Sigmoid colon (tissue), 6 donors: ENCODE measurements at regions not wholly inside any gene's neighbourhood (a gene's known extent, or its start where the extent isn't known, plus 50 kb on each side); places are given as distances from the start of the nearest gene placed in this dataset.

Experiments used
- DNase-seq: peaks from one replicate; pipeline ENCODE4 v3.0.0-alpha.2; 2019
- H3K27ac ChIP-seq, 4 donors: fragments of 200-600 bp; sonication (generic); one replicate each; pipeline ENCODE4 v1.5.1; 2016 to 2019; ENCODE audit warnings: mild to moderate bottlenecking in 1 of 4
- H3K27me3 ChIP-seq, 3 donors: fragments of 200-600 bp; sonication (generic); one replicate each; pipeline ENCODE4 v1.5.1; 2019; ENCODE audit warnings: mild to moderate bottlenecking in 1 of 3
- H3K36me3 ChIP-seq, 4 donors: fragments of 200-600 bp; sonication (generic); one replicate each; pipeline ENCODE4 v1.5.1; 2016 to 2019
- H3K4me1 ChIP-seq, 4 donors: fragments of 200-600 bp; sonication (generic); one replicate each; pipeline ENCODE4 v1.5.1; 2017 to 2019
- H3K4me3 ChIP-seq, 4 donors: fragments of 200-600 bp; sonication (generic); one replicate each; pipeline ENCODE4 v1.5.1; 2017 to 2019; ENCODE audit warnings: mild to moderate bottlenecking in 2 of 4, moderate library complexity in 1 of 4
- H3K9me3 ChIP-seq, 4 donors: fragments of 200-600 bp in 3 of 4; sonication (generic) in 3 of 4; one replicate each; pipeline versions ENCODE4 v1.5.1 to v1.6.1; 2013 to 2019
- EP300 ChIP-seq, 4 donors: sonication (generic); formaldehyde crosslinking; IDR thresholded peaks; one replicate each; pipeline ENCODE4 v1.6.1; 2017; ENCODE audit warnings: antibody characterized with exemption in 4 of 4
- POLR2A ChIP-seq, 2 donors: fragments of 450-650 bp; IDR thresholded peaks; one replicate each; pipeline ENCODE4 v1.6.1; 2016; ENCODE audit warnings: antibody characterized with exemption in 2 of 2, mild to moderate bottlenecking in 2 of 2, moderate library complexity in 2 of 2
- POLR2AphosphoS5 ChIP-seq, 4 donors: sonication (generic); formaldehyde crosslinking; IDR thresholded peaks; one replicate each; pipeline ENCODE4 v1.6.1; 2017; ENCODE audit warnings: antibody characterized with exemption in 4 of 4
- WGBS, 2 donors: extraction: QIAGEN DNeasy Blood & Tissue Kit; methylation state at CpG; one replicate each; pipeline ENCODE4 v1.1.7; 2013; 5-methylcytosine and 5-hydroxymethylcytosine counted together
- intact Hi-C: fragments of 100-400 bp; cut with DNase I; formaldehyde crosslinking; loops from one replicate; pipeline ENCODE4 v1.15.1; 2023
- TF ChIP-seq, protein P1 (sequence below), 4 experiments: fragments of 450-650 bp in 3 of 4; fragments of 200-600 bp in 1 of 4; IDR thresholded peaks; one replicate each; pipeline ENCODE4 v1.5.1; 2016 to 2019; ENCODE audit warnings: antibody characterized with exemption in 4 of 4, mild to moderate bottlenecking in 3 of 4, moderate library complexity in 2 of 4
- donor health status: healthy with polysubstance abuse.
- donor health status: healthy.

DNA sequence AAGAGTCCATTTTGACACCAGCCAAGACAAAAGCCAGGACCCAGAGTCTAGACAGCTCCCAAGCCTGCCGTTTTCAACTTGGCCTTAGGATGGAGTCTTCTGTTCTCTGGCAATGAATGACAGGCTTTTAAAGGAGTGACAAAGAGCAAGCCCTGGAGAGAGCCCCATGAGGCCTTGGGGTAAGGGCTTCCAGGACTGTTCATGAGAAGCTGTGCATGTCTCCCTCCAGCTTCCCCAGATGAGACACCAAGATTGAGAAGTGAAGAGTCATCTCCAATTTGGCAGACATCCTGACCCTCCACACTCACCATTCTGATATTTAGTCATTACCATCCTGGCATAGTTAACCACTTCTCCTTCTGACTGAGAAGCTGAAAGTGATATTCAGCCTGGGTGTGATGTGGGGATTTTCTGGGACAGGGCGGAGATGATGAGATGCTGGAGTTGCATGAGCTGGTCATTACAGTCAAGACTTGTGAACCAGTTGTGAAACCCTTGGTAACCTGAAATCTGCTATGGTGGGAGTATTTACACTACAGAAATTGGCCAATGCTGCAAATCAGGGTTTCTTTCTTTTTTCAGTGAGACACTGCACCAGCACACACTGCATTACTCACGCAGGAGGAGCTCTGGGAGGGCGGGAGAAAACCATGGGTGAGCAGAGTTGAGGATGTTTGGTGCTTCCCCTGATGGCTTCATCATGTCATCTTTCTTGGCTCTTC, 77.8 kb downstream of the VCPKMT start:
- intact Hi-C loops, result no loop called here
- Histone ChIP-seq H3K9me3 (no peaks in the 10 kb centered on the region), H3K36me3 (no peaks in the 10 kb centered on the region), H3K4me1 (peaks cover 0 to 33% (median 20%) of the 10 kb centered on the region in 4 donors), H3K4me3 (no peak overlapping the region), H3K27me3 (no peaks in the 10 kb centered on the region), H3K27ac (peak overlapping the region; percentile 11 to 79 (median 70))
- TF ChIP-seq POLR2AphosphoS5 (IDR thresholded peaks at IDR 0.05) (peak in 3 of 4 donors; percentile 10 to 74 (median 66)), POLR2A (IDR thresholded peaks at IDR 0.05) (no peak), EP300 (IDR thresholded peaks at IDR 0.05) (no peak)
- TF ChIP-seq, protein P1, sequence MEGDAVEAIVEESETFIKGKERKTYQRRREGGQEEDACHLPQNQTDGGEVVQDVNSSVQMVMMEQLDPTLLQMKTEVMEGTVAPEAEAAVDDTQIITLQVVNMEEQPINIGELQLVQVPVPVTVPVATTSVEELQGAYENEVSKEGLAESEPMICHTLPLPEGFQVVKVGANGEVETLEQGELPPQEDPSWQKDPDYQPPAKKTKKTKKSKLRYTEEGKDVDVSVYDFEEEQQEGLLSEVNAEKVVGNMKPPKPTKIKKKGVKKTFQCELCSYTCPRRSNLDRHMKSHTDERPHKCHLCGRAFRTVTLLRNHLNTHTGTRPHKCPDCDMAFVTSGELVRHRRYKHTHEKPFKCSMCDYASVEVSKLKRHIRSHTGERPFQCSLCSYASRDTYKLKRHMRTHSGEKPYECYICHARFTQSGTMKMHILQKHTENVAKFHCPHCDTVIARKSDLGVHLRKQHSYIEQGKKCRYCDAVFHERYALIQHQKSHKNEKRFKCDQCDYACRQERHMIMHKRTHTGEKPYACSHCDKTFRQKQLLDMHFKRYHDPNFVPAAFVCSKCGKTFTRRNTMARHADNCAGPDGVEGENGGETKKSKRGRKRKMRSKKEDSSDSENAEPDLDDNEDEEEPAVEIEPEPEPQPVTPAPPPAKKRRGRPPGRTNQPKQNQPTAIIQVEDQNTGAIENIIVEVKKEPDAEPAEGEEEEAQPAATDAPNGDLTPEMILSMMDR (IDR thresholded peaks at IDR 0.05), result no peak
- no peak for DNase-seq
- WGBS, 2 donors, result 64 to 74% methylated on average over 4 of the region's 4 CpGs

DNA sequence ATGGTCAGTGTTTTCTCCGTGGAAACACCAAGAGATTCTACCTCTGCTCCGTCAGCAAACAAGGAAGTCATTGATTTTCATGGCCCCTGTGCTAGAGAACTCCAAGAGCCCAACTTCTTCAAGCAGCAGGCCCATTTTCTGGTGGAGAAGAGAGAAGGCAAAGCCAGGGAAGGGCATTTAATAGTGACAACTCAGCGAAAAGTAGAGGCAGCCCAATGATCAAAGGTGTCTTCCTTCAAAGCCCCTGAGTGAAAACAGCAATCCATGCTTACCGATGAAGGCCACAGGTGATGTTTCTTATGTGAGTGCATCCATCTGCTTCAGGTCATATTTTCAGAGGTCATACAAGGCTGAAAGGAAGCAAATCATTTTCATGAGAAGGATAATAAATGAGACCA, 77.3 kb downstream of the VCPKMT start:
- H3K4me3 ChIP-seq, result no peak overlapping the region
- peak overlapping the region in 3 of 4 donors; percentile 66 to 79 (median 73) for H3K27ac ChIP-seq
- intact Hi-C loops, result no loop called here
- TF ChIP-seq POLR2A (IDR thresholded peaks at IDR 0.05) (no peak), EP300 (IDR thresholded peaks at IDR 0.05) (no peak), POLR2AphosphoS5 (IDR thresholded peaks at IDR 0.05) (no peak)
- TF ChIP-seq, protein P1 (IDR thresholded peaks at IDR 0.05), result no peak
- DNase-seq, result no peak
- 79 to 85% methylated on average over 4 of the region's 4 CpGs for WGBS, 2 donors
- no peaks in the 10 kb centered on the region for H3K27me3 ChIP-seq
- H3K4me1 ChIP-seq, result peaks cover 0 to 39% (median 25%) of the 10 kb centered on the region in 4 donors
- no peaks in the 10 kb centered on the region for H3K36me3 ChIP-seq
- no peaks in the 10 kb centered on the region for H3K9me3 ChIP-seq

DNA sequence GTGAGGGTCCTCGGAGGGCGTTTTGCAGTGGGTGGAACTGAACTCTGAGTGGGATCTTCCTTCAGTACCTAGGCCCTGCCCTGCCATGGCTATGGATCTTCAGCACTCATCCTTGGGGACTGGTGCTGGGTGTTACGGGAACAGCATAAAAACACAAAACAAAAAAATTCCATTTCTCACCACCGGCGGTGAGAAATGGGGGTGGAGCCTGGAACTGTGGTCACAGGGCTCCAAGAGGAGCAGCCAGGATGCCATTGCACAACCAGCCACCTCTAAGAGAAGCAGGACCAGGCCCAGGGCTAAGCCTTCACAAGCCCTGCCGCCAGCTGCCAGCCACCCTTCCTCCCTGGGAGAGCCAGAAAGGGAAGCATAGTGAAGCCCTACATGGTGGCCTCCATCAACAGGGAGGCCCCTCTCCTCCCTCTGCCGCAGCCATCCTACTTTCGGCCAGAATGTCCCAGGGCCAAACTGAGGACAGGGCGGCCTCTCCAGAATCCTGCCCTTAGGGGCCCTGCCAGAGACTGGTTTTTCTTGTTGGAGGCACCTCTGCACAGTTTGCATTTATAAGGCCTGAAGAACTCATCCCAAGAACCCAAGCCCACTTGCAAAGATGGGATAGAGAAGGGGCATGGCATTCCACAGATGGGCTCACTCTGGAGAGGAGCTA, 76.5 kb downstream of the VCPKMT start:
- no peaks in the 10 kb centered on the region for H3K27me3 ChIP-seq
- no peak overlapping the region for H3K4me3 ChIP-seq
- TF ChIP-seq, protein P1 (IDR thresholded peaks at IDR 0.05), result no peak
- no peak for TF ChIP-seq POLR2A (IDR thresholded peaks at IDR 0.05)
- no peak for TF ChIP-seq EP300 (IDR thresholded peaks at IDR 0.05)
- no peak for TF ChIP-seq POLR2AphosphoS5 (IDR thresholded peaks at IDR 0.05)
- intact Hi-C loops, result no loop called here
- no peaks in the 10 kb centered on the region for H3K9me3 ChIP-seq
- H3K27ac ChIP-seq, result peak overlapping the region in 3 of 4 donors; percentile 21 to 79 (median 73)
- DNase-seq, result no peak
- WGBS, 2 donors, result 88 to 91% methylated on average over 9 of the region's 9 CpGs
- peaks cover 0 to 46% (median 32%) of the 10 kb centered on the region in 4 donors for H3K4me1 ChIP-seq
- no peaks in the 10 kb centered on the region for H3K36me3 ChIP-seq

DNA sequence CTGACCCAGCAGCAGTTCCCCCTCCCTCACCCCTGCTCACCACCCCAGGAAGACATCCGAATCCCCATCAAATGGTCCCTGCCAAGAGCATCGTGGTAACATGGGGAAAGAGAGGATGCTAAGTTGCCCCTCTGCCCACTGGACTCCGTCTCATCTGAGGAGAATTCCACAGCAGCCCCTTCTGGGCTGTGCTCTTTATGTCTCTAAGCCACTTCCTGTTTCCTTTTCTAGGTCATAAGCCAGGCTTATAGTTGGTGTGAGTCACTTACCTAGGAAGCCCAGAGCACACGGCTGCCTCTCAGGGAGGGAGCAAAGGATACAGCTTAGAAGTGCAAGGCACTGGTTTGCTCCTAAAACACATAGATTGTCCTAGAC, 76.0 kb downstream of the VCPKMT start:
- H3K4me3 ChIP-seq, result no peak overlapping the region
- H3K27ac ChIP-seq, result peak overlapping the region in 2 of 4 donors; percentile 21 to 79
- no peaks in the 10 kb centered on the region for H3K9me3 ChIP-seq
- H3K27me3 ChIP-seq, result no peaks in the 10 kb centered on the region
- 40 to 45% methylated on average over 4 of the region's 4 CpGs for WGBS, 2 donors
- TF ChIP-seq POLR2AphosphoS5 (IDR thresholded peaks at IDR 0.05), result peak in 2 of 4 donors; percentile 10 to 49
- TF ChIP-seq, protein P1 (IDR thresholded peaks at IDR 0.05), result no peak
- TF ChIP-seq POLR2A (IDR thresholded peaks at IDR 0.05), result peak in 1 of 2 donors; percentile 16
- H3K36me3 ChIP-seq, result no peaks in the 10 kb centered on the region
- DNase-seq, result no peak
- peaks cover 0 to 51% (median 38%) of the 10 kb centered on the region in 4 donors for H3K4me1 ChIP-seq
- intact Hi-C loops, result no loop called here
